ENCODE measurements at regions not wholly inside any gene's neighbourhood (a gene's known extent, or its start where the extent isn't known, plus 50 kb on each side); places are given as distances from the start of the nearest gene placed in this dataset.

DNA sequence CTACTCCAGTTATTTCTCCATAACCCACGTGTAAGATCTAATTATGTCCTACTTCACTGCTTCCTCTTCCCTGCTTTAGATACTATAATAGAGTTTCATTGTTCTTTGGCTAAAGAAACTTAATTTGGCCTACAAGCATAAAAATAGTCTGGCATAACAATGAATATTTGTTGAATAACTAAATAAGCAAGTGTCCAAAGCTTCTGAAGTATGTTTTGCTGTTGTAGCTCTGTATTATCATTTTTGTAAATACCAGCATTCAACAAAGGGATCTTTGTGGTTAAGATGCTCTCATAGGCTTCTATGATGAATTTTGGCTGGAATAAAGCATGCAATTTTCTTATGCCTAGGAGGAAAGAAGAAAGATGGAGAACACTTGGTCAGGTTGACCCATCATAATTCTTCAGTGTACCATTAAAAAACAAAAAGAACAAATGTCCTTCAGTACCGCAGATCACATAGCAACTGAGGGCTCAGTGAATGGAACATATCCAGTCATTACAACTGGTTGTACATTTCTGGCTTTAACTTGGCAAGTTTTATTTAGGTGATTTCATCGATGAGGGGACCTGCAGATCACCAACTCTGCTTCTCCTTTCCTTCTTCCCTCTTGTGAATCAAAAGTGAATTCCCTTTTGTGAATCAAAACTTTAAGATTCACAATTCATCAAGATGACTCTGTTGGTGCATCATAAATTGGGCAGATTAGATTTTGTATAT, 465.9 kb upstream of the TGFBR2 start:
- H3K18ac ChIP-seq (ENCODE audit: low read depth, low read length), result no peak overlapping the region
- H3K27me3 ChIP-seq (ENCODE audit: control insufficient read depth, insufficient read depth, low read length), result no peaks in the 10 kb centered on the region
- no peak overlapping the region for H4K91ac ChIP-seq (ENCODE audit: insufficient read depth, low read depth, low read length)
- no peak overlapping the region for H2BK20ac ChIP-seq (ENCODE audit: low read depth, low read length)
- no peak for ATAC-seq (ENCODE audit: low read depth)
- no peak overlapping the region for H3K4me3 ChIP-seq (ENCODE audit: insufficient read depth, low read depth, low read length)
- no peaks in the 10 kb centered on the region for H3K79me1 ChIP-seq (ENCODE audit: low read depth in 1 of 2, low read length in 2 of 2)
- no peaks in the 10 kb centered on the region for H3K9me3 ChIP-seq (ENCODE audit: control insufficient read depth, insufficient read depth, low read length)
- H3K4me2 ChIP-seq (ENCODE audit: low read depth, low read length), result no peak overlapping the region
- no peak overlapping the region for H4K5ac ChIP-seq (ENCODE audit: low read depth, low read length)
- intact Hi-C loops (cut with micrococcal nuclease), result no loop called here
- dilution Hi-C loops (cut with HindIII; ENCODE audit: low sequenced_read_pairs, unreplicated experiment), result no loop called here
- WGBS, 2 experiments (ENCODE audit: extremely low coverage in 2 of 2, insufficient read length in 1 of 2), result no CpG with 5 or more reads among the region's 3 CpGs
- H3K27ac ChIP-seq (ENCODE audit: insufficient read depth, low read length), result no peak overlapping the region
- H4K20me1 ChIP-seq (ENCODE audit: insufficient read depth, low read length), result no peaks in the 10 kb centered on the region
- no peak overlapping the region for H3K14ac ChIP-seq (replicated peaks; ENCODE audit: low read depth, low read length)
- POLR2A ChIA-PET (ENCODE audit: unreplicated experiment), result no interaction called here
- H2BK120ac ChIP-seq (ENCODE audit: low read depth, low read length), result no peak overlapping the region
- H3K9ac ChIP-seq (ENCODE audit: low read depth, low read length), result no peak overlapping the region
- no peak overlapping the region for H2AK5ac ChIP-seq (ENCODE audit: low read depth, low read length)
- no TSS peak for BruUV-seq (replicated peaks)
- no peaks in the 10 kb centered on the region for H3K36me3 ChIP-seq (ENCODE audit: control insufficient read depth, insufficient read depth, low read length)
- in situ Hi-C loops (cut with MboI; ENCODE audit: low sequenced_read_pairs), result no loop called here
- DNase-seq, result no peak
- H4K8ac ChIP-seq (ENCODE audit: low read depth in 2 of 2, low read length in 2 of 2), result no peak overlapping the region
- no peak overlapping the region for H2AFZ ChIP-seq (replicated peaks; ENCODE audit: low read length, poor library complexity)
- TF ChIP-seq MAZ (IDR thresholded peaks at IDR 0.05; ENCODE audit: borderline replicate concordance, low read depth, low read length) (no peak), RFX5 (IDR thresholded peaks at IDR 0.05; ENCODE audit: low read depth, low read length) (no peak), CEBPB (IDR thresholded peaks at IDR 0.05; ENCODE audit: low read depth, low read length) (no peak)
- TF ChIP-seq, protein P1, sequence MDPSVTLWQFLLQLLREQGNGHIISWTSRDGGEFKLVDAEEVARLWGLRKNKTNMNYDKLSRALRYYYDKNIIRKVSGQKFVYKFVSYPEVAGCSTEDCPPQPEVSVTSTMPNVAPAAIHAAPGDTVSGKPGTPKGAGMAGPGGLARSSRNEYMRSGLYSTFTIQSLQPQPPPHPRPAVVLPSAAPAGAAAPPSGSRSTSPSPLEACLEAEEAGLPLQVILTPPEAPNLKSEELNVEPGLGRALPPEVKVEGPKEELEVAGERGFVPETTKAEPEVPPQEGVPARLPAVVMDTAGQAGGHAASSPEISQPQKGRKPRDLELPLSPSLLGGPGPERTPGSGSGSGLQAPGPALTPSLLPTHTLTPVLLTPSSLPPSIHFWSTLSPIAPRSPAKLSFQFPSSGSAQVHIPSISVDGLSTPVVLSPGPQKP (IDR thresholded peaks at IDR 0.05; ENCODE audit: borderline replicate concordance, low read depth, low read length), result no peak
- no peak overlapping the region for H2AK9ac ChIP-seq (replicated peaks; ENCODE audit: low read depth, low read length, poor library complexity)
- H3K4ac ChIP-seq (ENCODE audit: low read depth, low read length), result no peak overlapping the region
- H3K9me1 ChIP-seq (ENCODE audit: insufficient read depth, low read length), result no peaks in the 10 kb centered on the region
- no peak overlapping the region for H3K56ac ChIP-seq (ENCODE audit: extremely low read depth, insufficient read depth, low read length)
- H3K23ac ChIP-seq (ENCODE audit: low read depth, low read length), result no peak overlapping the region
- no peaks in the 10 kb centered on the region for H3K4me1 ChIP-seq (ENCODE audit: control insufficient read depth, insufficient read depth, low read length)
- H2BK5ac ChIP-seq (ENCODE audit: low read depth, low read length, poor library complexity, severe bottlenecking), result no peak overlapping the region
- H2BK15ac ChIP-seq (ENCODE audit: low read depth, low read length), result no peak overlapping the region
- CTCF ChIA-PET, result no interaction called here

All from IMR-90 (cell line).